ENCODE measurements at regions not wholly inside any gene's neighbourhood (a gene's known extent, or its start where the extent isn't known, plus 50 kb on each side); places are given as distances from the start of the nearest gene placed in this dataset.

DNA sequence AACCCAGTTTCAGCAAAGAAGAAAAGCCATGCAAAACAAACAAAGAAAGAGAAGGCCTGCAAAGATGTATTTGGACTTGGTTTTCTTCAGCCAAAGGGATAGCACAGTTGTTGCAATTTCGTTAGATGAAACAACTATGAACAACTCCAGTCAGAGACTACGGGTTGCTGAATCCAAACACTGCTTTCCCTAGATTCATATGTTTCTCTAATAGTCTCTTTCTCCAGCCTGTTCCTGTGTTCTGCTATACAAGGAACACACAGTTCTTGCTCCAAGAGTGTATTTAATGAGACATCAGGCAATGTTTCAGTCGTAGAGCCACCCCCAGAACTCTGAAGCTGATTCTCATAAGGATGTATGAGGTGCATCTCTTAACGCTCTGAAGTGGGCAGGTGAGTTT is 162.5 kb upstream of the TBL1X start:
- TF ChIP-seq, protein P1, sequence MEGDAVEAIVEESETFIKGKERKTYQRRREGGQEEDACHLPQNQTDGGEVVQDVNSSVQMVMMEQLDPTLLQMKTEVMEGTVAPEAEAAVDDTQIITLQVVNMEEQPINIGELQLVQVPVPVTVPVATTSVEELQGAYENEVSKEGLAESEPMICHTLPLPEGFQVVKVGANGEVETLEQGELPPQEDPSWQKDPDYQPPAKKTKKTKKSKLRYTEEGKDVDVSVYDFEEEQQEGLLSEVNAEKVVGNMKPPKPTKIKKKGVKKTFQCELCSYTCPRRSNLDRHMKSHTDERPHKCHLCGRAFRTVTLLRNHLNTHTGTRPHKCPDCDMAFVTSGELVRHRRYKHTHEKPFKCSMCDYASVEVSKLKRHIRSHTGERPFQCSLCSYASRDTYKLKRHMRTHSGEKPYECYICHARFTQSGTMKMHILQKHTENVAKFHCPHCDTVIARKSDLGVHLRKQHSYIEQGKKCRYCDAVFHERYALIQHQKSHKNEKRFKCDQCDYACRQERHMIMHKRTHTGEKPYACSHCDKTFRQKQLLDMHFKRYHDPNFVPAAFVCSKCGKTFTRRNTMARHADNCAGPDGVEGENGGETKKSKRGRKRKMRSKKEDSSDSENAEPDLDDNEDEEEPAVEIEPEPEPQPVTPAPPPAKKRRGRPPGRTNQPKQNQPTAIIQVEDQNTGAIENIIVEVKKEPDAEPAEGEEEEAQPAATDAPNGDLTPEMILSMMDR (IDR thresholded peaks at IDR 0.05; ENCODE audit: low read depth, low read length): no peak
- no peak for TF ChIP-seq EZH2phosphoT487 (IDR thresholded peaks at IDR 0.05; ENCODE audit: low read depth)
- Histone ChIP-seq H3K9me3 (ENCODE audit: insufficient read depth, low read length) (no peaks in the 10 kb centered on the region), H3K4me3 (ENCODE audit: low read length) (no peak overlapping the region), H3K27ac (ENCODE audit: low read length) (no peak overlapping the region), H3K4me1 (ENCODE audit: low read length) (no peaks in the 10 kb centered on the region), H2AFZ (ENCODE audit: low read depth, low read length) (no peak overlapping the region), H3K79me2 (ENCODE audit: low read length) (no peaks in the 10 kb centered on the region), H3K9ac (ENCODE audit: low read length) (no peak overlapping the region), H4K20me1 (ENCODE audit: insufficient read depth, low read length) (no peaks in the 10 kb centered on the region), H3K4me2 (ENCODE audit: low read length) (no peak overlapping the region), H3K36me3 (replicated peaks; ENCODE audit: low read depth, low read length) (no peaks in the 10 kb centered on the region), H3K27me3 (ENCODE audit: low read depth, low read length) (0 out of 2 replicates have a peak, but pooled peaks cover 3% of the 10 kb centered on the region)

DNA sequence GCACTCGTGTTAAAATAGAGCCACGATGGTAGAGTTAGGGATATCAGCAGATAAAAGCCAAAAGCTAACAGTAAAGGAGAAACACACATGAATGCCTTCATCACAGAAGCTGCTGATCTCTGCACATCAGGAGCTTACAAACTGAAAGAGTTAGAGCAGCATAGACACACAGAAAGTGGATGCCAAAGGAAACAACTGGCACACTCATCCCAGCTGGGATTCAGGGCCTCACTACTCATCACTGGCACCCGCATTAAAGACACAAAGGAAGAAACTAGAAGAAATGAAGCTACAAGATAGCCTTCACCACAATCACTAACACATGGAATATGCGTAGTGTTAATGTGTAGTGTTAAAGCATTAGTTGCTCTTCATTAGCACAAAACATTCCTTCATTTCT is 156.4 kb upstream of the TBL1X start:
- H3K27me3 ChIP-seq (ENCODE audit: low read depth, low read length): no peaks in the 10 kb centered on the region
- H3K4me2 ChIP-seq (ENCODE audit: low read length): no peak overlapping the region
- H3K79me2 ChIP-seq (ENCODE audit: low read length): no peaks in the 10 kb centered on the region
- TF ChIP-seq, protein P1 (IDR thresholded peaks at IDR 0.05; ENCODE audit: low read depth, low read length): no peak
- TF ChIP-seq EZH2phosphoT487 (IDR thresholded peaks at IDR 0.05; ENCODE audit: low read depth): no peak
- H2AFZ ChIP-seq (ENCODE audit: low read depth, low read length): no peak overlapping the region
- H3K27ac ChIP-seq (ENCODE audit: low read length): no peak overlapping the region
- peaks cover 2% of the 10 kb centered on the region; the same call in 1 of the 2 replicates for H3K4me1 ChIP-seq (ENCODE audit: low read length)
- H3K9me3 ChIP-seq (ENCODE audit: insufficient read depth, low read length): no peaks in the 10 kb centered on the region
- no peak overlapping the region for H3K9ac ChIP-seq (ENCODE audit: low read length)
- H3K4me3 ChIP-seq (ENCODE audit: low read length): no peak overlapping the region
- no peaks in the 10 kb centered on the region for H3K36me3 ChIP-seq (replicated peaks; ENCODE audit: low read depth, low read length)
- no peaks in the 10 kb centered on the region for H4K20me1 ChIP-seq (ENCODE audit: insufficient read depth, low read length)

DNA sequence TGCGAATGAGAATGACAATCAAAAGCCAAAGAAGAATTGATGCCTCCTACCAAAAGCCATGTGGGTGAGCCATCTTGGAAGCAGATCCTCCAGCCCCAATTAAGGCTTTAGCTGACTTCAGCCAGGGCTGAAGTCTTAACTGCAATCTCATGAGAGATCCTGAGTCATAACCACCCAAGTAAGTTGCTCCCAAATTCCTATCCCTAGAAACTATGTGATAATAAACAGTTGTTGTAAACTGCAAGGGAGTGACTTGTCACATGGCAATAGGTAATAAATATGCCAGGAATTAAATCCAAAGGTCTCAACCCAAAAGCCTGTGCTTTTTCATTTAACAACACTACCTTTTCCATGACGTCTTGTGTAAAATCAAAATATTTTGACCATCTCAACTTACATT is 154.2 kb upstream of the TBL1X start:
- no peak overlapping the region for H3K4me3 ChIP-seq (ENCODE audit: low read length)
- no peak overlapping the region for H2AFZ ChIP-seq (ENCODE audit: low read depth, low read length)
- no peaks in the 10 kb centered on the region for H4K20me1 ChIP-seq (ENCODE audit: insufficient read depth, low read length)
- no peak for TF ChIP-seq EZH2phosphoT487 (IDR thresholded peaks at IDR 0.05; ENCODE audit: low read depth)
- TF ChIP-seq, protein P1 (IDR thresholded peaks at IDR 0.05; ENCODE audit: low read depth, low read length): no peak
- peaks cover 2% of the 10 kb centered on the region; the same call in 1 of the 2 replicates for H3K4me1 ChIP-seq (ENCODE audit: low read length)
- no peaks in the 10 kb centered on the region for H3K27me3 ChIP-seq (ENCODE audit: low read depth, low read length)
- H3K79me2 ChIP-seq (ENCODE audit: low read length): no peaks in the 10 kb centered on the region
- no peak overlapping the region for H3K4me2 ChIP-seq (ENCODE audit: low read length)
- H3K36me3 ChIP-seq (replicated peaks; ENCODE audit: low read depth, low read length): no peaks in the 10 kb centered on the region
- H3K9ac ChIP-seq (ENCODE audit: low read length): no peak overlapping the region
- H3K27ac ChIP-seq (ENCODE audit: low read length): no peak overlapping the region
- no peaks in the 10 kb centered on the region for H3K9me3 ChIP-seq (ENCODE audit: insufficient read depth, low read length)

DNA sequence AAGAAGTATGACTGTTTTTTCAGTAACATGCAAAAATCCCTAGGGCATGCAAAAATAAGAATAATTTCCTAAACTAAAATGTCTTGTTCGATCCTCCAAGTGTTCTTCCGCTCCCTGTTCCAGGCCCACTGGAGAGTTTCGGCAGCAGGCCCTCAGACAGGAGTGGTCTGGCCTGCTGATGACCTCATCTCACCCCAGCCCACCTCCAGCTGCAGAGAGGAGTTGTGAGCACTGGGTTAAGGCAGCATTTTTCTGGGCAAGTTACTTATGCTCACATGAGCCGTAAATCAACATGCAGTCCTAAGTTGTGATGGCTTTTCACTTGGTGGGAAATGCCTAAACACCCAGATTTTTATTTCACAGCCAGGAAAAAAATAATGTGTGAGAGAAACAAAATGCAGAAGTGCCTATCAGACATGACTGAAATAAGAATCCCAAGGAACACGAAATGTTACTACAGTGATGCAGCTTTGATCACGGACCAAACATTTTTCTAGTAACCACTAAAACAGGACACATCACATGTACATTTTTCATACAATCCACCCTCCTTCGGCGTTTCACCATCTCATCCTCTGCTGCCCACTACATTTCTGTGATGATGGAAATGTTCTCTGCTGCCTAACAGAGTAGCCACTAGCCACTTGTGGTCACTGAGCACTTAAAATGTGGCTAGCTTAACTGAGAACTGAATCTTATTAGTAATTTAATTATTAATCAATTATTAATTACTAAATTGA is 153.3 kb upstream of the TBL1X start:
- H4K20me1 ChIP-seq (ENCODE audit: insufficient read depth, low read length): no peaks in the 10 kb centered on the region
- H3K9ac ChIP-seq (ENCODE audit: low read length): no peak overlapping the region
- H3K27me3 ChIP-seq (ENCODE audit: low read depth, low read length): no peaks in the 10 kb centered on the region
- H3K4me2 ChIP-seq (ENCODE audit: low read length): no peak overlapping the region
- peaks cover 2% of the 10 kb centered on the region; the same call in 1 of the 2 replicates for H3K4me1 ChIP-seq (ENCODE audit: low read length)
- H2AFZ ChIP-seq (ENCODE audit: low read depth, low read length): no peak overlapping the region
- H3K9me3 ChIP-seq (ENCODE audit: insufficient read depth, low read length): no peaks in the 10 kb centered on the region
- no peak overlapping the region for H3K4me3 ChIP-seq (ENCODE audit: low read length)
- H3K36me3 ChIP-seq (replicated peaks; ENCODE audit: low read depth, low read length): no peaks in the 10 kb centered on the region
- H3K79me2 ChIP-seq (ENCODE audit: low read length): no peaks in the 10 kb centered on the region
- no peak overlapping the region for H3K27ac ChIP-seq (ENCODE audit: low read length)
- TF ChIP-seq, protein P1 (IDR thresholded peaks at IDR 0.05; ENCODE audit: low read depth, low read length): no peak
- no peak for TF ChIP-seq EZH2phosphoT487 (IDR thresholded peaks at IDR 0.05; ENCODE audit: low read depth)
